Keratinocyte (primary cell): ENCODE measurements at regions not wholly inside any gene's neighbourhood (a gene's known extent, or its start where the extent isn't known, plus 50 kb on each side); places are given as distances from the start of the nearest gene placed in this dataset.

ENCODE experiments used
- DNase-seq: peaks from one replicate; pipeline ENCODE4 v3.0.0-alpha.2; 2011; ENCODE audit warnings: low read depth, missing footprints, low spot score
- FAIRE-seq: peaks from 2 replicates; lab custom pipeline; 2011; peaks lifted over from hg19 to GRCh38; lab: Jason Lieb, UNC
- H2AFZ ChIP-seq: 2 replicates; pipeline ENCODE4 v1.6.0; 2012; ENCODE audit warnings: low read length, control low read depth, inconsistent platforms; ENCODE audit not compliant: control insufficient read depth
- H3K27ac ChIP-seq: 2 replicates; pipeline ENCODE4 v1.5.1; 2011; ENCODE audit warnings: low read length; ENCODE audit not compliant: control insufficient read depth, insufficient read depth
- H3K27me3 ChIP-seq: 3 replicates; pipeline ENCODE4 v1.6.0; 2011; ENCODE audit warnings: low read length; ENCODE audit not compliant: control insufficient read depth, insufficient read depth; ENCODE audit errors: extremely low read depth
- H3K36me3 ChIP-seq, 2 experiments: 2 replicates in 1 of 2; 3 replicates in 1 of 2; pipeline ENCODE4 v1.5.1; 2011; ENCODE audit warnings: low read length in 2 of 2, mild to moderate bottlenecking in 1 of 2; ENCODE audit not compliant: control insufficient read depth in 2 of 2, insufficient read depth in 2 of 2; ENCODE audit errors: extremely low read depth in 1 of 2
- H3K4me1 ChIP-seq: 3 replicates; pipeline ENCODE4 v1.5.1; 2011; ENCODE audit warnings: low read length; ENCODE audit not compliant: control insufficient read depth, insufficient read depth; ENCODE audit errors: extremely low read depth
- H3K4me2 ChIP-seq: 3 replicates; pipeline ENCODE4 v1.6.0; 2011; ENCODE audit warnings: low read depth, low read length; ENCODE audit not compliant: control insufficient read depth, insufficient read depth; ENCODE audit errors: extremely low read depth
- H3K4me3 ChIP-seq, 3 experiments: fragments of 200-600 bp in 1 of 3; sonication (generic) in 1 of 3; 2 replicates in 2 of 3; 3 replicates in 1 of 3; pipeline ENCODE4 v1.5.1; 2011 to 2016; ENCODE audit warnings: low read length in 3 of 3, mild to moderate bottlenecking in 3 of 3, control low read depth in 2 of 3, inconsistent platforms in 1 of 3, low read depth in 1 of 3, mixed read lengths in 1 of 3, mixed run types in 1 of 3, moderate library complexity in 1 of 3; ENCODE audit not compliant: control insufficient read depth in 2 of 3, insufficient read depth in 2 of 3; ENCODE audit errors: extremely low read depth in 1 of 3
- H3K79me2 ChIP-seq: 2 replicates; pipeline ENCODE4 v1.6.0; 2012; ENCODE audit warnings: low read length; ENCODE audit not compliant: control insufficient read depth, insufficient read depth
- H3K9ac ChIP-seq: 3 replicates; pipeline ENCODE4 v1.6.0; 2011; ENCODE audit warnings: low read length; ENCODE audit not compliant: control insufficient read depth, insufficient read depth; ENCODE audit errors: extremely low read depth
- H3K9me1 ChIP-seq: 3 replicates; pipeline ENCODE4 v1.6.0; 2011; ENCODE audit warnings: low read length; ENCODE audit not compliant: control insufficient read depth, insufficient read depth; ENCODE audit errors: extremely low read depth
- H3K9me3 ChIP-seq: 2 replicates; pipeline ENCODE4 v1.5.1; 2012; ENCODE audit warnings: low read depth, low read length; ENCODE audit not compliant: control insufficient read depth
- H4K20me1 ChIP-seq: 3 replicates; pipeline ENCODE4 v1.6.0; 2011; ENCODE audit warnings: low read length; ENCODE audit not compliant: control insufficient read depth, insufficient read depth; ENCODE audit errors: extremely low read depth
- EZH2 ChIP-seq: IDR thresholded peaks from one replicate; pipeline ENCODE4 v1.6.1; 2012; ENCODE audit warnings: inconsistent platforms, mild to moderate bottlenecking, low read length, moderate library complexity
- dilution Hi-C: fragments of 300-500 bp; cut with MboI; formaldehyde crosslinking; loops from one replicate; pipeline ENCODE4 v1.7.0; 2020; ENCODE audit warnings: low sequenced_read_pairs; ENCODE audit not compliant: extremely low pct_ligation_motif_present
- TF ChIP-seq, protein P1 (sequence below), 3 experiments: IDR thresholded peaks in 1 of 3; conservative IDR thresholded peaks in 1 of 3; optimal IDR thresholded peaks in 1 of 3; 2 replicates in 2 of 3; 3 replicates in 1 of 3; pipeline versions ENCODE3 to v1.5.1; 2011; ENCODE audit warnings: low read length in 3 of 3, mild to moderate bottlenecking in 3 of 3, moderate library complexity in 2 of 3, control low read depth in 1 of 3, inconsistent platforms in 1 of 3; ENCODE audit not compliant: insufficient read depth in 2 of 3; ENCODE audit errors: extremely low read depth in 1 of 3

DNA sequence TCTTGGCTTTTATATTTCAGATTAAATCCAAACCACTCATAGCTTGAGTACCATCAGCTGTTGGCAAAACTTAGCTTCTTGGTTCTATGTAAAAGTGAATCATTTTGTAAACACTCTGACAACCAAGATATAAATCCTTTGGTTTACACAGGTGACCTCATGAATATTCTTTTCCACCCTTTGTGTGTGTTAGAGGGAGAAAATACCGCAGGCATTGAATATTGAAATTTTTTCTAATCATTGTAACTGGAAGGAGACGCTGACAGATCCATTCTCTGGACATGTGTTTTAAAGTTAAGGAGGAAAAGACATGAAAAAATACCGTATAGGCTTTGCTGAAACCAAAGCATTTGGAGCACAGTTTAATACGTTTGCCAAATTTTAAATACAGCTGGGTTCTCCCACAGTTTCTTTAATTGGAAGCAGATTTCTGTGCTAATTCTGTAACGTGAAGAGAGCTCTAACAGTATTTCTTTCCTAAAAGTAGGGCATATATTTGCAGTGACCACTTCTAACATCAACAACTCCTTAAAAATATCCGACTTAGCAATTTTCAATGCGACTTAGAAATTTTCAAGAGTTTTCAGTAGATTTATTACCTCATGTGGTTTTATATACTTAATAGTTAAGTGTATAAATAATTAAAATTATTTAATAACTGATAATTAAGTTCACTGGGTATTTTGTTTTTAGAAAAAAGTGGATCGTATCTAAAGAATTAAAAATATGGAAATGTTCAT, 388.2 kb downstream of the USP25 start:
- no peaks in the 10 kb centered on the region for H3K27me3 ChIP-seq
- TF ChIP-seq, protein P1, sequence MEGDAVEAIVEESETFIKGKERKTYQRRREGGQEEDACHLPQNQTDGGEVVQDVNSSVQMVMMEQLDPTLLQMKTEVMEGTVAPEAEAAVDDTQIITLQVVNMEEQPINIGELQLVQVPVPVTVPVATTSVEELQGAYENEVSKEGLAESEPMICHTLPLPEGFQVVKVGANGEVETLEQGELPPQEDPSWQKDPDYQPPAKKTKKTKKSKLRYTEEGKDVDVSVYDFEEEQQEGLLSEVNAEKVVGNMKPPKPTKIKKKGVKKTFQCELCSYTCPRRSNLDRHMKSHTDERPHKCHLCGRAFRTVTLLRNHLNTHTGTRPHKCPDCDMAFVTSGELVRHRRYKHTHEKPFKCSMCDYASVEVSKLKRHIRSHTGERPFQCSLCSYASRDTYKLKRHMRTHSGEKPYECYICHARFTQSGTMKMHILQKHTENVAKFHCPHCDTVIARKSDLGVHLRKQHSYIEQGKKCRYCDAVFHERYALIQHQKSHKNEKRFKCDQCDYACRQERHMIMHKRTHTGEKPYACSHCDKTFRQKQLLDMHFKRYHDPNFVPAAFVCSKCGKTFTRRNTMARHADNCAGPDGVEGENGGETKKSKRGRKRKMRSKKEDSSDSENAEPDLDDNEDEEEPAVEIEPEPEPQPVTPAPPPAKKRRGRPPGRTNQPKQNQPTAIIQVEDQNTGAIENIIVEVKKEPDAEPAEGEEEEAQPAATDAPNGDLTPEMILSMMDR (optimal IDR thresholded peaks at IDR 0.05 in 1 of 3, IDR thresholded peaks at IDR 0.05 in 1 of 3, conservative IDR thresholded peaks at IDR 0.05 in 1 of 3; ENCODE audit: extremely low read depth in 1 of 3, insufficient read depth in 2 of 3, low read length in 3 of 3): no peak
- no peak for TF ChIP-seq EZH2
- H3K79me2 ChIP-seq: no peaks in the 10 kb centered on the region
- no peak for FAIRE-seq
- H3K4me1 ChIP-seq: no peaks in the 10 kb centered on the region
- DNase-seq: no peak
- dilution Hi-C loops: no loop called here
- H3K9me1 ChIP-seq: no peaks in the 10 kb centered on the region
- H4K20me1 ChIP-seq: no peaks in the 10 kb centered on the region
- no peaks in the 10 kb centered on the region for H3K36me3 ChIP-seq
- no peak overlapping the region for H3K4me2 ChIP-seq
- no peak overlapping the region for H3K27ac ChIP-seq
- H2AFZ ChIP-seq: no peak overlapping the region
- no peaks in the 10 kb centered on the region for H3K9me3 ChIP-seq
- H3K9ac ChIP-seq: no peak overlapping the region
- H3K4me3 ChIP-seq: no peak overlapping the region

DNA sequence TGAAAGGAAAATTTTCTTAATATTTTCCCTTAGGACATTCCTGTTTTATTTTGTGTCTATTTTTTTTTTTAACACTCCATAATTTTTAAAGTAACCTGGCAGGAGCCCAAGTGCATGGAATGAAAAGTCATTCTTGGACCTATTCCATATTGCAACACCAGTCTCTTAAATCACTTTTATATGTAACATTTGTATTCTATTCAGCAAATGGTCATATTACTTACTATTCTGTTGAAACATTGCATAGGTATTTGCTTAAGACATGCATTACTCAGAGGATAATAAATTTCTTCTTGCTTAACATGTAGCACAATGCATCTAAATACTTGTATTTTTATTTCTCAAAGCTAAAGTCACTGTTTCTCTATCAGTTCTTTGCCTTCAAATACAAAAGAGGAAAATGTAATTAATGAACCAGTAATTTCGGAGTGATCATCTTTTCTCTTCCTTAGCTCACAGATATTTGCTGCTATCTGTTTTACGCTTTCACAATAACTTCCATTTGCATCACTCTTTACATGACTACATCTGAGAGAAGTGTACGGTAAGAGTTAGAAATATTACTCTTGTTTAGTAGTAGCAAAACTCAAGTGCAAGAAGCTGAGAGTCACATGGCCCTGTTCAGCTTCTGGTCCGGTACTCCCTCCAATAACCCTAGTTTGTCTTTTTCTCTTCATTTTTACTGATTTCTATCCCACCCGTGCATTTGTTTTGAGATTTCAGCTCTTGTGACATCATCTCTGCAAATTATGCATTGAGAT, 394.8 kb downstream of the USP25 start:
- H3K4me2 ChIP-seq: peak overlapping the region; percentile 15
- dilution Hi-C loops: no loop called here
- H2AFZ ChIP-seq: no peak overlapping the region
- H3K36me3 ChIP-seq: no peaks in the 10 kb centered on the region
- H3K4me1 ChIP-seq: peaks cover 9% of the 10 kb centered on the region
- TF ChIP-seq EZH2: no peak
- TF ChIP-seq, protein P1 (optimal IDR thresholded peaks at IDR 0.05 in 1 of 3, IDR thresholded peaks at IDR 0.05 in 1 of 3, conservative IDR thresholded peaks at IDR 0.05 in 1 of 3; ENCODE audit: extremely low read depth in 1 of 3, insufficient read depth in 2 of 3, low read length in 3 of 3): no peak
- H4K20me1 ChIP-seq: no peaks in the 10 kb centered on the region
- H3K27ac ChIP-seq: no peak overlapping the region
- no peaks in the 10 kb centered on the region for H3K79me2 ChIP-seq
- H3K9ac ChIP-seq: no peak overlapping the region
- DNase-seq: peak; percentile 38
- H3K9me3 ChIP-seq: no peaks in the 10 kb centered on the region
- H3K9me1 ChIP-seq: no peaks in the 10 kb centered on the region
- H3K27me3 ChIP-seq: no peaks in the 10 kb centered on the region
- H3K4me3 ChIP-seq: no peak overlapping the region
- FAIRE-seq: no peak
